Inflammatory macrophage treated with lipopolysaccharide for 4 hours (primary cell): ENCODE measurements at regions not wholly inside any gene's neighbourhood (a gene's known extent, or its start where the extent isn't known, plus 50 kb on each side); places are given as distances from the start of the nearest gene placed in this dataset.

Experiments
- DNase-seq: peaks from one replicate; pipeline ENCODE4 v3.0.0-alpha.2; 2020

- no peak for DNase-seq
Measured at GRCh38 chr1:189500778-189501177, 976.9 kb downstream of the BRINP3 start.

GRCh38 chr1:189510827-189511226 lies 966.8 kb downstream of the BRINP3 start:
- no peak for DNase-seq

- DNase-seq: no peak
Measured at GRCh38 chr1:189513091-189513490, 964.6 kb downstream of the BRINP3 start.

GRCh38 chr1:189522441-189522840 lies 955.2 kb downstream of the BRINP3 start:
- DNase-seq: no peak

GRCh38 chr1:189524501-189524900 lies 953.2 kb downstream of the BRINP3 start:
- DNase-seq: no peak

GRCh38 chr1:189530162-189530561 lies 947.5 kb downstream of the BRINP3 start:
- no peak for DNase-seq

GRCh38 chr1:189538271-189538670 lies 939.4 kb downstream of the BRINP3 start:
- DNase-seq: no peak

GRCh38 chr1:189550498-189550897 lies 927.2 kb downstream of the BRINP3 start:
- no peak for DNase-seq

GRCh38 chr1:189563784-189564183 lies 913.9 kb downstream of the BRINP3 start:
- no peak for DNase-seq

- DNase-seq: no peak
Measured at GRCh38 chr1:189567890-189568289, 909.8 kb downstream of the BRINP3 start.

GRCh38 chr1:189596197-189596596 lies 881.5 kb downstream of the BRINP3 start:
- DNase-seq: no peak

- DNase-seq: peak; percentile 0
Measured at GRCh38 chr1:189597083-189597482, 880.6 kb downstream of the BRINP3 start.

- DNase-seq: no peak
Measured at GRCh38 chr1:189605226-189605625, 872.4 kb downstream of the BRINP3 start.

- DNase-seq: no peak
Measured at GRCh38 chr1:189606047-189606446, 871.6 kb downstream of the BRINP3 start.

GRCh38 chr1:189606795-189607476 lies 870.7 kb downstream of the BRINP3 start:
- DNase-seq: no peak

- DNase-seq: no peak
Measured at GRCh38 chr1:189607477-189608096, 870.1 kb downstream of the BRINP3 start.

- DNase-seq: no peak
Measured at GRCh38 chr1:189609167-189609566, 868.5 kb downstream of the BRINP3 start.

- DNase-seq: no peak
Measured at GRCh38 chr1:189616893-189617292, 860.8 kb downstream of the BRINP3 start.

GRCh38 chr1:189619682-189620332 lies 857.9 kb downstream of the BRINP3 start:
- no peak for DNase-seq

- DNase-seq: no peak
Measured at GRCh38 chr1:189620471-189620870, 857.2 kb downstream of the BRINP3 start.

- no peak for DNase-seq
Measured at GRCh38 chr1:189623336-189623735, 854.3 kb downstream of the BRINP3 start.

- no peak for DNase-seq
Measured at GRCh38 chr1:189627427-189627826, 850.2 kb downstream of the BRINP3 start.

GRCh38 chr1:189628857-189629256 lies 848.8 kb downstream of the BRINP3 start:
- DNase-seq: no peak

- no peak for DNase-seq
Measured at GRCh38 chr1:189633658-189634057, 844.0 kb downstream of the BRINP3 start.
